Astrocyte of the cerebellum (primary cell): ENCODE measurements at regions not wholly inside any gene's neighbourhood (a gene's known extent, or its start where the extent isn't known, plus 50 kb on each side); places are given as distances from the start of the nearest gene placed in this dataset.

Source experiments
- DNase-seq: peaks from one replicate; pipeline ENCODE4 v3.0.0-alpha.2; 2011; ENCODE audit warnings: low read depth
- H3K4me3 ChIP-seq: 2 replicates; pipeline ENCODE4 v1.5.1; 2011; ENCODE audit warnings: mild to moderate bottlenecking, low read depth, low read length, moderate library complexity
- in situ Hi-C: cut with HindIII; loops from 2 replicates; pipeline ENCODE4 v1.10.0; 2017; ENCODE audit warnings: low sequenced_read_pairs
- TF ChIP-seq, protein P1 (sequence below): IDR thresholded peaks from 2 replicates; pipeline ENCODE4 v1.5.1; 2012; ENCODE audit warnings: low read length, low read depth, moderate library complexity, mild to moderate bottlenecking; ENCODE audit errors: missing control alignments

DNA sequence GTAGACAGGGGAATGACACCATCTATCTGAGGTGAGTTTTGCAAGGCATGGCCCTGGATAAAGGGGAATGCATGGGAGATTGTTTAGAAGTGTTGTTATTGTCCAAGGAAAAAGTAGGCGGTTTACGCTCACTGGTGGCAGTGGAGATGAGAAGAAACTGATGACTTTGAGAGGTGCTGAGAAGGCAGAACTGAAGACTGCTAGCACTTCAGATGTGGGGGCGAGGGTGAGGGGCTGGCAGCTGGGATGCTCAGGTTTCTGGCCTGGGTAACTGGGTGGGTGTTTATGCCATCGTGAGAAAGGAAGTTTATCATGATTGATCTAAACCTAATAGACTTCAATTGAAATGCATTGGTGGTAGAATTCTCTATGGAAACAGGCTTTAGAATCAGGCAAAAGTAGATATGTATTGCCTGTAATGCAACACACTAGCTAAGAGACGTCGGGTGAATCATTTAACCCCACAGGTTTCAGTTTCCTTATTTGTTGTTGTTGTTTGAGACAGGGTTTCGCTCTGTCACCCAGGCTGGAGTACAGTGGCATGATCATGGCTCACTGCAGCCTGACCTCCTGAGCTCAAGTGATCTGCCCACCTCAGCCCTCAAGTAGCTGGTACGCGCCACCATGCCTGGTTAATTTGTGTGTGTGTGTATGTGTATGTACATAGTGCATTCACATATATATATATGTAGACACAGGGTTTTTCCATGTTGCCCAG is 123.5 kb downstream of the SLC24A2 start:
- DNase-seq, result no peak
- H3K4me3 ChIP-seq, result no peak overlapping the region
- TF ChIP-seq, protein P1, sequence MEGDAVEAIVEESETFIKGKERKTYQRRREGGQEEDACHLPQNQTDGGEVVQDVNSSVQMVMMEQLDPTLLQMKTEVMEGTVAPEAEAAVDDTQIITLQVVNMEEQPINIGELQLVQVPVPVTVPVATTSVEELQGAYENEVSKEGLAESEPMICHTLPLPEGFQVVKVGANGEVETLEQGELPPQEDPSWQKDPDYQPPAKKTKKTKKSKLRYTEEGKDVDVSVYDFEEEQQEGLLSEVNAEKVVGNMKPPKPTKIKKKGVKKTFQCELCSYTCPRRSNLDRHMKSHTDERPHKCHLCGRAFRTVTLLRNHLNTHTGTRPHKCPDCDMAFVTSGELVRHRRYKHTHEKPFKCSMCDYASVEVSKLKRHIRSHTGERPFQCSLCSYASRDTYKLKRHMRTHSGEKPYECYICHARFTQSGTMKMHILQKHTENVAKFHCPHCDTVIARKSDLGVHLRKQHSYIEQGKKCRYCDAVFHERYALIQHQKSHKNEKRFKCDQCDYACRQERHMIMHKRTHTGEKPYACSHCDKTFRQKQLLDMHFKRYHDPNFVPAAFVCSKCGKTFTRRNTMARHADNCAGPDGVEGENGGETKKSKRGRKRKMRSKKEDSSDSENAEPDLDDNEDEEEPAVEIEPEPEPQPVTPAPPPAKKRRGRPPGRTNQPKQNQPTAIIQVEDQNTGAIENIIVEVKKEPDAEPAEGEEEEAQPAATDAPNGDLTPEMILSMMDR, result no peak
- in situ Hi-C loops, result no loop called here

DNA sequence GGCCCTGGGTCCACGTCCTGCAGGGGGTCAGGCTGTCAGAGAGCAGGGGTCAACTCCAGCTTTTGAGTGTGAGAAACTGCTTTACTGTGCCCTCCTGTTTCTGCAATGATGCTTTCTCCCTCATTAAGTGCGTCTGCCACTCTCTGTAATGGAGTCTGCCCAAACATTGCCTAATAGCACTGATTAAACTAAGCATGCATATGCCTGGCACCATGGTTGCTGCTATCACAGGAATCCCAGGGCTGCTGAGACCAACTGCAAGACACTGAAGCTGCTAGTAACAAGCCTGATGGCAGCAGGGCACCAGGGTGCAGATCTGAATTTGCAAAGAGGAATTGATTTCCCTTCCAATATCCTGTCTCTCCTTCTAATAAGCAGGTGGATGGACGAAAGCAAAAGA is 125.3 kb downstream of the SLC24A2 start:
- DNase-seq, result no peak
- in situ Hi-C loops, result no loop called here
- TF ChIP-seq, protein P1, result no peak
- H3K4me3 ChIP-seq, result no peak overlapping the region

DNA sequence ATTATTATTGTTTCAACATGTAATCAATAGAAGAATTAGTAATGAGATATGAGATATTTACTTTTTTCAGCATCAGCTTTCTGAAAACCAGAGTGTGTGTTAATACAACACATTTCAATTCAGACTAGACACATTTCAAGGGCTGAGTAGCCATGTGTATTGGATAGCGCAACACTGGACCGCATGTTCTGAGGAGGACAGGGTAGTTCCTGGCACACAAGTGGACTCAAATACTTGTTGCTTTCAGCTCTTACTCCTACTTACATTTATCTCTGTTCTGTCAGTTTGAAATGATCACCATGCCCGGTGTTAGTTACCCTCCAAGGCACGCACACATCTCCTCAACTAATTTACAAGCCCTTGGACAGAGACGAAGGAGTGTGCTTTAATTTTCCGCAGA is 126.6 kb downstream of the SLC24A2 start:
- TF ChIP-seq, protein P1, result no peak
- no peak for DNase-seq
- no peak overlapping the region for H3K4me3 ChIP-seq
- in situ Hi-C loops, result no loop called here

DNA sequence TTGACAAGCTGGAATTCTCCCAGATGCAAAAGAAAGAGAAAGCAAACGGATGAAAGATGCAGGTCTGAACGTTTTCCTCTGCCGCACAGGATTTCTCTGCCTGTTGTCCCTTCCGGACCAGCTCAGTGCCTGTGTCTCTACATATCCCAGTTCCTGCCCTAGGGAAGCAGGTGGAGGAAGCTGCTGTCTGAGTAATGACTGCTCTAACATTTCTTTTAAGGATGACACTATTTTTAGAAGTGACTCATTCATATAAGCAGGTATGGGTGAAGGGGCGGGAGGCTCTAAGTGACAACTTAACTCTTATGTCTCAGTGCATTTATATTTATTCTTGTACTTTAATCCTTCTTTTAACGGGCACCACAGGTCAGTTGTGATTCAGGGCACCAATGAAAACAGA is 128.8 kb downstream of the SLC24A2 start:
- H3K4me3 ChIP-seq, result no peak overlapping the region
- in situ Hi-C loops, result no loop called here
- TF ChIP-seq, protein P1, result no peak
- DNase-seq, result no peak

DNA sequence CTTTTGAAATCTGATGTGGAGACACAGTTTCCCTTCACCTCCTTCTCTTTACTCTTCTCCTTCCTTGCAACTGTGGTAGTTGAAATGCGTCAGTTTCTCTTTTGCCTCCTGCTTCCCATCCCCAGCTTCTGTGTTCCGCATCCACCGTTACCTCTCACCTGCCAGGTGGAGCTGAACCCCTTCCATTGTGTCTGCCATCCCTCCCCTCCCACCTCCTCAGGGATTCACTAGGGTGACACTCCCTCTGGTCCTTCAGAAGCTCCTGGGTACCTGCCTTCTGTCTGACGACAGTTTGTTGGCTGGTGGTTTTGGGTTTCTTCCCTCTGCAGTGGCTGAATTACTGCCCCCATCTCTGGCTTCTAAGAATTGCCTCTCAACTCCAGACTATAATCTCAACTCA is 132.1 kb downstream of the SLC24A2 start:
- in situ Hi-C loops, result no loop called here
- TF ChIP-seq, protein P1, result no peak
- DNase-seq, result no peak
- no peak overlapping the region for H3K4me3 ChIP-seq

DNA sequence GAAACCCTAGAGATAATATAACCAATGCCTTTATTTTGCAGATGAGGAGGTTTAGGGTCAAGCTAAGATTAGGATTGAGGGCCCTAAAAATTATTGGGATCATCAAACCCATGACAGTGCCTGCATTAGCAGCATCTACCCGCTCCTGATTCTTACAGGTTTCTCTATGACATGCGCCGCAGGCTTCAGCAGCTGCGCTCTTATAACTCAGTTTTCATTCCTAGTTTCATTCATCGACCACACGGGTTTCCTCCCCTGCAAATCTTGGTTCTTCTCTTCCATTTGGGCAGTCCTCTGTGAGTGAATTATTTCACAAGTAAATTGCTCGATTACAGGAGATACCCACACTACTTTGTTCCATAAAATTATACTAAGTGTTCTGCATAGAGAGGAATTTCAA is 137.2 kb downstream of the SLC24A2 start:
- no peak overlapping the region for H3K4me3 ChIP-seq
- DNase-seq, result no peak
- TF ChIP-seq, protein P1, result no peak
- in situ Hi-C loops, result no loop called here
